ENCODE measurements at regions not wholly inside any gene's neighbourhood (a gene's known extent, or its start where the extent isn't known, plus 50 kb on each side); places are given as distances from the start of the nearest gene placed in this dataset.

DNA sequence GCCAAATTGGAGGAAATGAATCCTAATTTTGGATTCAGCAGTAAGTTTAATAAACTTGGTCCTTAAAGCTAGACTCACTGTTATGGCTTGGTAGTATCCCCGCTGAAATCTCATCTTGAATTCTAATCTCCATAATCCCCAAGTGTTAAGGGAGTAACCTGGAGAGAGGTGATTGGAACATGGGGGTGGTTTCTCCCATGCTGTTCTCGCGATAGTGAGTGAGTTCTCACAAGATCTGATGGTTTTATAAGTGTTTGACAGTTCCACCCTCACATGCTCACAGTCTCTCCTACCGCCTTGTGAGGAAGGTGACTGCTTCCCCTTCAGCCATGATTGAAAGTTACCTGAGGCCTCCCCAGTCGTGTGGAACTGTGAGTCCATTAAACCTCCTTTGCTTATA, 824.5 kb upstream of the WWC1 start:
- TF ChIP-seq, protein P1, sequence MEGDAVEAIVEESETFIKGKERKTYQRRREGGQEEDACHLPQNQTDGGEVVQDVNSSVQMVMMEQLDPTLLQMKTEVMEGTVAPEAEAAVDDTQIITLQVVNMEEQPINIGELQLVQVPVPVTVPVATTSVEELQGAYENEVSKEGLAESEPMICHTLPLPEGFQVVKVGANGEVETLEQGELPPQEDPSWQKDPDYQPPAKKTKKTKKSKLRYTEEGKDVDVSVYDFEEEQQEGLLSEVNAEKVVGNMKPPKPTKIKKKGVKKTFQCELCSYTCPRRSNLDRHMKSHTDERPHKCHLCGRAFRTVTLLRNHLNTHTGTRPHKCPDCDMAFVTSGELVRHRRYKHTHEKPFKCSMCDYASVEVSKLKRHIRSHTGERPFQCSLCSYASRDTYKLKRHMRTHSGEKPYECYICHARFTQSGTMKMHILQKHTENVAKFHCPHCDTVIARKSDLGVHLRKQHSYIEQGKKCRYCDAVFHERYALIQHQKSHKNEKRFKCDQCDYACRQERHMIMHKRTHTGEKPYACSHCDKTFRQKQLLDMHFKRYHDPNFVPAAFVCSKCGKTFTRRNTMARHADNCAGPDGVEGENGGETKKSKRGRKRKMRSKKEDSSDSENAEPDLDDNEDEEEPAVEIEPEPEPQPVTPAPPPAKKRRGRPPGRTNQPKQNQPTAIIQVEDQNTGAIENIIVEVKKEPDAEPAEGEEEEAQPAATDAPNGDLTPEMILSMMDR (IDR thresholded peaks at IDR 0.05 in 4 of 5, conservative IDR thresholded peaks at IDR 0.05 in 1 of 5): no peak
- TF ChIP-seq POLR2A (IDR thresholded peaks at IDR 0.05): no peak

Data from gastrocnemius medialis (tissue), 4 donors.